Esophagus muscularis mucosa (tissue), 4 donors: ENCODE measurements at regions not wholly inside any gene's neighbourhood (a gene's known extent, or its start where the extent isn't known, plus 50 kb on each side); places are given as distances from the start of the nearest gene placed in this dataset.

ENCODE experiments used
- CTCF ChIP-seq, 3 experiments: fragments of 200-600 bp in 2 of 3; fragments of 450-650 bp in 1 of 3; sonication (generic) in 2 of 3; IDR thresholded peaks; one replicate each; pipeline ENCODE4 v1.5.1; 2017 to 2019; ENCODE audit warnings: antibody characterized with exemption in 3 of 3, mild to moderate bottlenecking in 2 of 3, moderate library complexity in 1 of 3
- EP300 ChIP-seq: sonication (generic); formaldehyde crosslinking; IDR thresholded peaks from one replicate; pipeline ENCODE4 v1.6.1; 2017; ENCODE audit warnings: antibody characterized with exemption
- POLR2A ChIP-seq: fragments of 450-650 bp; IDR thresholded peaks from one replicate; pipeline ENCODE4 v1.6.1; 2017; ENCODE audit warnings: antibody characterized with exemption, moderate library complexity, mild to moderate bottlenecking, low read depth
- POLR2AphosphoS5 ChIP-seq, 2 donors: sonication (generic); formaldehyde crosslinking; IDR thresholded peaks; one replicate each; pipeline ENCODE4 v1.6.1; 2017; ENCODE audit warnings: antibody characterized with exemption in 2 of 2

GRCh38 chr12:74906224-74906623, 303.4 kb downstream of the KCNC2 start:
- TF ChIP-seq CTCF (IDR thresholded peaks at IDR 0.05) (no peak), POLR2A (no peak), EP300 (no peak), POLR2AphosphoS5 (IDR thresholded peaks at IDR 0.05) (no peak)
